K562 (cell line): ENCODE measurements at regions not wholly inside any gene's neighbourhood (a gene's known extent, or its start where the extent isn't known, plus 50 kb on each side); places are given as distances from the start of the nearest gene placed in this dataset.

Experiments
- ARNT ChIP-seq, 2 experiments: fragments of 450-650 bp; IDR thresholded peaks; 2 replicates each; pipeline ENCODE4 v1.6.1; 2016; ENCODE audit warnings: mild to moderate bottlenecking in 1 of 2
- CHD2 ChIP-seq: IDR thresholded peaks from 2 replicates; pipeline ENCODE4 v1.6.1; 2011; ENCODE audit warnings: low read depth, low read length
- DNMT1 ChIP-seq: fragments of 450-650 bp; IDR thresholded peaks from 2 replicates; pipeline ENCODE4 v1.6.1; 2016; ENCODE audit warnings: antibody characterized with exemption, mild to moderate bottlenecking
- MAFF ChIP-seq: IDR thresholded peaks from 2 replicates; pipeline ENCODE4 v1.6.1; 2012; ENCODE audit warnings: low read length, improper control_type of control experiment
- NRF1 ChIP-seq, 2 experiments: fragments of 450-650 bp; IDR thresholded peaks in 1 of 2; conservative IDR thresholded peaks in 1 of 2; 2 replicates each; pipeline ENCODE4 v1.6.1; 2014; ENCODE audit warnings: mild to moderate bottlenecking in 2 of 2
- PRPF4 ChIP-seq: fragments of 200-400 bp; formaldehyde crosslinking; IDR thresholded peaks from one replicate; pipeline ENCODE4 v1.6.1; 2017; ENCODE audit warnings: low read length, low read depth, mild to moderate bottlenecking; ENCODE audit not compliant: insufficient read depth, poor library complexity, severe bottlenecking
- RB1 ChIP-seq: fragments of 450-650 bp; IDR thresholded peaks from 2 replicates; pipeline ENCODE4 v1.6.1; 2017; ENCODE audit warnings: low read depth, mild to moderate bottlenecking
- ZC3H11A ChIP-seq: IDR thresholded peaks from 2 replicates; pipeline ENCODE4 v1.6.1; 2012; ENCODE audit warnings: low read depth, low read length, improper control_type of control experiment
- ZNF24 ChIP-seq: fragments of 450-650 bp; IDR thresholded peaks from 2 replicates; pipeline ENCODE4 v1.6.1; 2016
- TF ChIP-seq, protein P1 (sequence below), 2 experiments: fragments of 150-350 bp in 1 of 2; IDR thresholded peaks; 2 replicates each; pipeline ENCODE4 v1.6.1; 2012 to 2016; ENCODE audit warnings: low read depth in 2 of 2, low read length in 2 of 2, mild to moderate bottlenecking in 1 of 2, moderate library complexity in 1 of 2
- TF ChIP-seq, protein P2 (sequence below): fragments of 250-450 bp; sonication (Bioruptor Pico); IDR thresholded peaks from 2 replicates; pipeline ENCODE4 v1.5.0; 2021; ENCODE audit warnings: mild to moderate bottlenecking, borderline replicate concordance
- TF ChIP-seq, protein P3 (sequence below): conservative IDR thresholded peaks from 2 replicates; pipeline ENCODE4 v1.6.1; 2011; ENCODE audit warnings: low read depth, mild to moderate bottlenecking, low read length; ENCODE audit not compliant: control insufficient read depth
- TF ChIP-seq, protein P4 (sequence below): fragments of 250-450 bp; sonication (Bioruptor Pico); IDR thresholded peaks from 2 replicates; pipeline ENCODE4 v1.4.0; 2020

DNA sequence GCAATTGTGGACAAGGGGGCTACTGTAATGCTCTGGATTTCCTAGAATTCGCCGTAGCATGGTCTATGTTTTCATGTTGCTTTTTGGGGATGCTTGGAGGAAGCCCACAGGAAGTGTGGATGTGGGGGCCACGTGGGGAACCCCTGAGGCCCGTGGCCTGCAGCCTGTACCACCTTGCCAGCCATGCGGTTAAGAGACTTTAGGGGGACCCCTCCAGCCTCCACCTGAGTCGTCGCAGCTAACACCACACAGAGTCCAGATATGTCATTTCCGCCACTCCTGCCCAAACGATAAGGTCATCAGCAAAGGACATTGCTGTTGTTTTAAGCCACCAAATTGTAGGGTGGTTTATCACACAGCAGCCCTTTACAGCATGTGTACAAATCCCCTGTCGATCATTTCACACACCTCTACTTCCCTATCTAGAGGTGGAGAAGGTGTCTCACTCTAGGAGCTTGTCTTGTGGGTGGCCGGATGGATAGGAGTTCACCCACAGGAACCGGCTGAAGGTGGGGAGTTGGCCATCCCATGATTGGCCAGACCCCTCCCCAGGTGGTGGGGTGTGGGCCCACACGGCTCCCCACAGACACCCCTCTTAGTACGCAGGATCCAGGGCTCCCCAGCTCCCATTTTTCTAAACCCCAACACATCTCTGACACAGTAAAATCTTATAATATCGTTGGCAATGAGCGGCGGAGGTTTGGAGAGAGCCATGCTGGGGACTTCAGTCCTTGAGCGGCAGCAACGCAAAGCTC, 226.7 kb downstream of the TEX29 start (continued):
- TF ChIP-seq, protein P1, sequence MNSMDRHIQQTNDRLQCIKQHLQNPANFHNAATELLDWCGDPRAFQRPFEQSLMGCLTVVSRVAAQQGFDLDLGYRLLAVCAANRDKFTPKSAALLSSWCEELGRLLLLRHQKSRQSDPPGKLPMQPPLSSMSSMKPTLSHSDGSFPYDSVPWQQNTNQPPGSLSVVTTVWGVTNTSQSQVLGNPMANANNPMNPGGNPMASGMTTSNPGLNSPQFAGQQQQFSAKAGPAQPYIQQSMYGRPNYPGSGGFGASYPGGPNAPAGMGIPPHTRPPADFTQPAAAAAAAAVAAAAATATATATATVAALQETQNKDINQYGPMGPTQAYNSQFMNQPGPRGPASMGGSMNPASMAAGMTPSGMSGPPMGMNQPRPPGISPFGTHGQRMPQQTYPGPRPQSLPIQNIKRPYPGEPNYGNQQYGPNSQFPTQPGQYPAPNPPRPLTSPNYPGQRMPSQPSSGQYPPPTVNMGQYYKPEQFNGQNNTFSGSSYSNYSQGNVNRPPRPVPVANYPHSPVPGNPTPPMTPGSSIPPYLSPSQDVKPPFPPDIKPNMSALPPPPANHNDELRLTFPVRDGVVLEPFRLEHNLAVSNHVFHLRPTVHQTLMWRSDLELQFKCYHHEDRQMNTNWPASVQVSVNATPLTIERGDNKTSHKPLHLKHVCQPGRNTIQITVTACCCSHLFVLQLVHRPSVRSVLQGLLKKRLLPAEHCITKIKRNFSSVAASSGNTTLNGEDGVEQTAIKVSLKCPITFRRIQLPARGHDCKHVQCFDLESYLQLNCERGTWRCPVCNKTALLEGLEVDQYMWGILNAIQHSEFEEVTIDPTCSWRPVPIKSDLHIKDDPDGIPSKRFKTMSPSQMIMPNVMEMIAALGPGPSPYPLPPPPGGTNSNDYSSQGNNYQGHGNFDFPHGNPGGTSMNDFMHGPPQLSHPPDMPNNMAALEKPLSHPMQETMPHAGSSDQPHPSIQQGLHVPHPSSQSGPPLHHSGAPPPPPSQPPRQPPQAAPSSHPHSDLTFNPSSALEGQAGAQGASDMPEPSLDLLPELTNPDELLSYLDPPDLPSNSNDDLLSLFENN (IDR thresholded peaks at IDR 0.05; ENCODE audit: low read depth in 2 of 2, low read length in 2 of 2), result no peak
- no peak for TF ChIP-seq CHD2
- no peak for TF ChIP-seq ARNT (IDR thresholded peaks at IDR 0.05)
- TF ChIP-seq, protein P2, sequence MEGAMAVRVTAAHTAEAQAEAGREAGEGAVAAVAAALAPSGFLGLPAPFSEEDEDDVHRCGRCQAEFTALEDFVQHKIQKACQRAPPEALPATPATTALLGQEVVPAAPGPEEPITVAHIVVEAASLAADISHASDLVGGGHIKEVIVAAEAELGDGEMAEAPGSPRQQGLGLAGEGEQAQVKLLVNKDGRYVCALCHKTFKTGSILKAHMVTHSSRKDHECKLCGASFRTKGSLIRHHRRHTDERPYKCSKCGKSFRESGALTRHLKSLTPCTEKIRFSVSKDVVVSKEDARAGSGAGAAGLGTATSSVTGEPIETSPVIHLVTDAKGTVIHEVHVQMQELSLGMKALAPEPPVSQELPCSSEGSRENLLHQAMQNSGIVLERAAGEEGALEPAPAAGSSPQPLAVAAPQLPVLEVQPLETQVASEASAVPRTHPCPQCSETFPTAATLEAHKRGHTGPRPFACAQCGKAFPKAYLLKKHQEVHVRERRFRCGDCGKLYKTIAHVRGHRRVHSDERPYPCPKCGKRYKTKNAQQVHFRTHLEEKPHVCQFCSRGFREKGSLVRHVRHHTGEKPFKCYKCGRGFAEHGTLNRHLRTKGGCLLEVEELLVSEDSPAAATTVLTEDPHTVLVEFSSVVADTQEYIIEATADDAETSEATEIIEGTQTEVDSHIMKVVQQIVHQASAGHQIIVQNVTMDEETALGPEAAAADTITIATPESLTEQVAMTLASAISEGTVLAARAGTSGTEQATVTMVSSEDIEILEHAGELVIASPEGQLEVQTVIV, result no peak
- TF ChIP-seq MAFF, result no peak
- TF ChIP-seq ZC3H11A, result no peak
- no peak for TF ChIP-seq PRPF4
- no peak for TF ChIP-seq ZNF24
- TF ChIP-seq, protein P3, sequence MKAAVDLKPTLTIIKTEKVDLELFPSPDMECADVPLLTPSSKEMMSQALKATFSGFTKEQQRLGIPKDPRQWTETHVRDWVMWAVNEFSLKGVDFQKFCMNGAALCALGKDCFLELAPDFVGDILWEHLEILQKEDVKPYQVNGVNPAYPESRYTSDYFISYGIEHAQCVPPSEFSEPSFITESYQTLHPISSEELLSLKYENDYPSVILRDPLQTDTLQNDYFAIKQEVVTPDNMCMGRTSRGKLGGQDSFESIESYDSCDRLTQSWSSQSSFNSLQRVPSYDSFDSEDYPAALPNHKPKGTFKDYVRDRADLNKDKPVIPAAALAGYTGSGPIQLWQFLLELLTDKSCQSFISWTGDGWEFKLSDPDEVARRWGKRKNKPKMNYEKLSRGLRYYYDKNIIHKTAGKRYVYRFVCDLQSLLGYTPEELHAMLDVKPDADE, result no peak
- no peak for TF ChIP-seq DNMT1
- no peak for TF ChIP-seq RB1
- TF ChIP-seq NRF1 (conservative IDR thresholded peaks at IDR 0.05 in 1 of 2, IDR thresholded peaks at IDR 0.05 in 1 of 2), result no peak
- TF ChIP-seq, protein P4, sequence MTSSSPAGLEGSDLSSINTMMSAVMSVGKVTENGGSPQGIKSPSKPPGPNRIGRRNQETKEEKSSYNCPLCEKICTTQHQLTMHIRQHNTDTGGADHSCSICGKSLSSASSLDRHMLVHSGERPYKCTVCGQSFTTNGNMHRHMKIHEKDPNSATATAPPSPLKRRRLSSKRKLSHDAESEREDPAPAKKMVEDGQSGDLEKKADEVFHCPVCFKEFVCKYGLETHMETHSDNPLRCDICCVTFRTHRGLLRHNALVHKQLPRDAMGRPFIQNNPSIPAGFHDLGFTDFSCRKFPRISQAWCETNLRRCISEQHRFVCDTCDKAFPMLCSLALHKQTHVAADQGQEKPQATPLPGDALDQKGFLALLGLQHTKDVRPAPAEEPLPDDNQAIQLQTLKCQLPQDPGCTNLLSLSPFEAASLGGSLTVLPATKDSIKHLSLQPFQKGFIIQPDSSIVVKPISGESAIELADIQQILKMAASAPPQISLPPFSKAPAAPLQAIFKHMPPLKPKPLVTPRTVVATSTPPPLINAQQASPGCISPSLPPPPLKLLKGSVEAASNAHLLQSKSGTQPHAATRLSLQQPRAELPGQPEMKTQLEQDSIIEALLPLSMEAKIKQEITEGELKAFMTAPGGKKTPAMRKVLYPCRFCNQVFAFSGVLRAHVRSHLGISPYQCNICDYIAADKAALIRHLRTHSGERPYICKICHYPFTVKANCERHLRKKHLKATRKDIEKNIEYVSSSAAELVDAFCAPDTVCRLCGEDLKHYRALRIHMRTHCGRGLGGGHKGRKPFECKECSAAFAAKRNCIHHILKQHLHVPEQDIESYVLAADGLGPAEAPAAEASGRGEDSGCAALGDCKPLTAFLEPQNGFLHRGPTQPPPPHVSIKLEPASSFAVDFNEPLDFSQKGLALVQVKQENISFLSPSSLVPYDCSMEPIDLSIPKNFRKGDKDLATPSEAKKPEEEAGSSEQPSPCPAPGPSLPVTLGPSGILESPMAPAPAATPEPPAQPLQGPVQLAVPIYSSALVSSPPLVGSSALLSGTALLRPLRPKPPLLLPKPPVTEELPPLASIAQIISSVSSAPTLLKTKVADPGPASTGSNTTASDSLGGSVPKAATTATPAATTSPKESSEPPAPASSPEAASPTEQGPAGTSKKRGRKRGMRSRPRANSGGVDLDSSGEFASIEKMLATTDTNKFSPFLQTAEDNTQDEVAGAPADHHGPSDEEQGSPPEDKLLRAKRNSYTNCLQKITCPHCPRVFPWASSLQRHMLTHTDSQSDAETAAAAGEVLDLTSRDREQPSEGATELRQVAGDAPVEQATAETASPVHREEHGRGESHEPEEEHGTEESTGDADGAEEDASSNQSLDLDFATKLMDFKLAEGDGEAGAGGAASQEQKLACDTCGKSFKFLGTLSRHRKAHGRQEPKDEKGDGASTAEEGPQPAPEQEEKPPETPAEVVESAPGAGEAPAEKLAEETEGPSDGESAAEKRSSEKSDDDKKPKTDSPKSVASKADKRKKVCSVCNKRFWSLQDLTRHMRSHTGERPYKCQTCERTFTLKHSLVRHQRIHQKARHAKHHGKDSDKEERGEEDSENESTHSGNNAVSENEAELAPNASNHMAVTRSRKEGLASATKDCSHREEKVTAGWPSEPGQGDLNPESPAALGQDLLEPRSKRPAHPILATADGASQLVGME (CRISPR knock-in tag), result no peak
